Fibroblast of skin of left biceps (primary cell): ENCODE measurements at regions not wholly inside any gene's neighbourhood (a gene's known extent, or its start where the extent isn't known, plus 50 kb on each side); places are given as distances from the start of the nearest gene placed in this dataset.

ENCODE experiments used
- DNase-seq, 2 experiments: peaks; one replicate each; pipeline ENCODE4 v3.0.0-alpha.2; 2013; ENCODE audit warnings: low read depth in 2 of 2

DNA sequence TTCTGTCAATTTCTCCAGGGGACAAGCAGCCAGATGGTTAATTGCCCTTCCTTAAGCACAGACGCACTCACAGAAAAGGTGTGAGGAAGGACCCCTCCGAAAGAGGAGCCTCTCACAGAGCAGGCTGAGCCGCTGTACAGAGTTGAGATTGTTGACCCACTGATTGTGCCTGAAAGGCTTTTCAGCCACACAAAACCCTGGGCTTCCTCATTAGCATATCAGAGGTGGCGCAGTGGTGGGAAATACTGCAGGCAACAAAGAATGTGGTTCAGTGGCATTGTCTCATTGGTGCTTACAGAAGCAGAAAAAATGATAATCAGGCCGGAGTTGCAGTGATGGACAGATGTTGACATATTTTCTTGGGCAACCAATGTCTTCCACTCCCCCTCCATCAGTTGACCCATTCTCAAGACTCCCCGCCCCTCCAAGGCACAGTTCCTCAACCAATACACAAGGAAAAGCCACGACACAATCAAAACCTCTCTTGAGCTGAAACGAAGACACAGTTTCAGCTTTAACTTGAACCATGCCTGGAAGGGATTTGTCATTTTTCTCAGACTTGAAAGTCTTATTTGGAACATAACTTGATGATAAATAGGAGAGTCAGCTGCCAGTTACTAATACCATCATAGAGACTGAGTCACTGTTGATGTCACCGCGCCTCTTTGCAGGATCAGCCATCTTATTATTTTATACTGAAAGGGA is 53.1 kb downstream of the ATXN3L start:
- no peak for DNase-seq

DNA sequence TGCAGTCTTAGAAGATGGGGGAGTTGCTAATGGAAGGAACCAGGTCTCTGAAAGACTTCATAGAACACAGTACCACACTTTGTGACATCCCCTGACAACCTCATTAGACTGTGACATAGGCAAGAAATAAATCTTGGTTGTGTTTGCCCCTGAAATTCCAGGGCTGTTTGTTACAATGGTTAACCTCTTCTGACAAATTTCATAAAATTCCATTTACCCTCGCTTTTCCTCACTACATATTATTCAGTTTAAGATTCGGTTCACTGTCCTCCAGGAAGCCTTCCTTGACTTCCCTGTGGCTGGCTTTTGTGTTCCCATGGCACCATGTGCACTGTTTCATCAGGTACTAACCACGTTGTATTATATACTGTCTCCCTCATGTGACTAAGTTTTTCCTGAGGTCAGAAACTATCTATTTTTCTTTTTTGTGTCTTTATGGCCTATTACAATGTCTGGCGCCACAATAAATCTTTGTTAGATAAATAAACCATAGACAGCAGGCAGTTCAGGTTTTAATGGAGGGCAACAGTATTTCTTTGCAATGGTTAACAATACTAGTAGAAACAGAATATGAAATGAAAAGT is 54.2 kb downstream of the ATXN3L start:
- no peak for DNase-seq

DNA sequence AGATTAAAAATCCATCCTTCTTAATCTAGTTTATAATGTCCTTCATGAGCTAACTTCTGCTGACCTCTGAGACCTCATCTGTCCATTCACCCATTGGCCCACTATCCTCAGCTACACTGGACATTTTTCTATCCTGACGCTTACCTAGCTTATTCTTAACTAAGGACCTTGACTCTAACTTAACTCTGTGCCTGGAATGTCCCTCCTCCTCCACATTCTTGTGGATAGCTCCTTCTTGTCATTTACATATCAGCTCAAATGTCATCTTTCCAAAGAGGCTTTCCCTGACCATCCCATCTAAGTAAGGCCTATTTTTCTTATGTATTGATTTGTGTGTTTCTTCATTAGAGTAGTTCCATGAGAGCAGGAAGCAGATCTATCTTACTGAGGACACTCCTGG is 54.7 kb downstream of the ATXN3L start:
- DNase-seq = no peak

DNA sequence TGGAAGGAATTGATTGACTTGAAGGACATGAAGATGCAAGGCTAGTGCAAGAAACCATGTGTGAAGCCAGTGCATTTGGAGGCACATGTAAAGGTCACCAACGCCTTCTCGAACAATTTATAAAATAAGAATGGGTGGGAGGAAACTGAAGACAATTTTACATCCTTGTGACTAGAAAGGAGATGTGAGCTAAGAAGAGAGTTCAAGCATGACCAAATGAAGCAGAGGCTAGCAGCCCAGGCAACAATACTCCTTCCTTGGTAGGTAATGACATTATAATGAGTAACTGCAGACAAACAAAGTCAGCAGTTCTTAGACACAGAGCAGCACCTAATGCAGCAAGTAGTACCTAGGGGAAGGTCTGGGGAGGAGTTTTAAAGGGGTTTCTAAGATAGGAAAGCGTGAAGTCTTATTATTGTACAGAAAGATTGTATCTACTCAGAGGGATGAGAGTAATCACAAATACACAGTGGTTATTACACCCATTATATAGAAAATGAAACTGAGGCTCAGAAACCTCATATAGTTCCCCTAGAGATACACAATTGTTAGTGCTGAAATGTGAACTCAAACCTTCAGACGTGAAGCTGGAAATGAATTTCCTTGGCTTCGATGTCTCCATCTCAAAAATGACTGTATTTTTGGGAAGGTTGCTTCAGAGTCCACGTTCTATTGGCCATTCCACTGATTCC is 56.1 kb downstream of the ATXN3L start:
- no peak for DNase-seq

DNA sequence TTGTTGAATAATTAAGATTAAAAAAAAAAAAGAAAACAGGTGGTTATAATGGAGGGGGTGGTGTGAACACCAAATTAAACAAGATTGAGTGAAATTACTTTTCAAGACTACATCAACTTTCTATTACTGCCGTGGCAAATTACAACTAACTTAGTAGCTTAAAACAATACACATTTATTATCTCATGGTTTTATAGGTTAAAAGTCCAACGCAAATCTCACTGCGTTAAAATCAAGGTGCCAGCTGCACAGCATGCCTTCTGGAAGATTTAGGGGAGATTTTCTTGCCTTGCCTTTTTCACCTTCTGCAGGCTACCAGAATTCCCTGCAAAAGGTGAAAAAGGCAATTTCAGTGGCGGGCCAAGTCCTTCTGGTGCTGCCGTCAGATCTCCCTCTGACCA is 58.5 kb downstream of the ATXN3L start:
- no peak for DNase-seq

DNA sequence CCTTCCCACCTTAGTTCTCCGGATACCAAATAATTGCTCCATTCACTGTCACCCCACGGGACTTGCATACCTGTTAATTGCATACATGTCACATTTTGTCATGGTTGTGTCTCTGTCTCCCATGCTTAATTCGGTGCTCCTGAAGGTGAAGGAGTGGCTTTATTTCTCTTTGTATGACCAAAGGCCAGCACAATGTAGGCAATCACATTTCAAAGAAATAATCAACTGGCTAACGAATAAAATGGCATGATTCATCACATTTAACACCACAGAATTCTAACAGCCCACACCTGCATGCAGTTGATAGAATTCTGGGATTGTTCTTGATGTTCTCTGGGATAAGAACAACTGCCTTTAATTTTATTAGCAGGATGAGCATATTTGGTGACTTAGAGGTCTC is 59.3 kb downstream of the ATXN3L start:
- DNase-seq = no peak

DNA sequence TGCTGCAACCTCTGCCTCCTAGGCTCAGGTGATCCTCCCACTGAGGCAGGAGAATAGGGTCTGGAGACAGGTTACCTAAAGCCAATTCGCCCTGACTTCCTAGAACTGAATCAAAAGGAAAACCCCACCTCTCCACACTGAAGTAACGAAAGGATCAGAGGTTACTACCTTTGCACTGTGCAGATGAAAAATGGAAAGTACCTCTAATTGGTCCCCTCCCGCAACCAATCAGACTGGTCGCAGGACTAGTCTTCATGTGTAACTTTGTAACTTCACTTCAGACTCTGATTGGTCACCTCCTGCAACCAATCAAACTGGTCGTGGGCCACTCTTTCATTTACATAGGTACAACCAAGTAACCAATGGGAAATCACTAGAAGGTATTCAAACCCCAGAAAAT is 61.1 kb downstream of the ATXN3L start:
- no peak for DNase-seq

DNA sequence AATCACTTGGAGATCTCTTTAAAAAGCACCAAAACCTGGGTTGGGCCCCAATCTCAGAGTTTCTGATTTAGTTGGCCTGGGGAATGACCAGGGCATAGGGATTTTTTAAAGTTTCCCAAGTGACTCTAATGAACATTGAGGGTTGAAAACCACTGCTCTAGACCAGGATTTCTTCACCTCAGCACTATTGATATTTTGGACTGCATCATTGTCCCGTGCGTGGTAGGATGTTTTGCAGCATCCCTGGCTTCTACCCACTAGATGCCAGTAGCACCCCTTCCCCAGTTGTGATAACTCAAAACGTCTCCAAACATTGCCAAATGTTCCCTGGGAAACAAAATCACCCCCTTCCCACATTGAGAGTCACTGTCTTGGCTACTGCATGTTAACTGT is 61.8 kb downstream of the ATXN3L start:
- no peak for DNase-seq

DNA sequence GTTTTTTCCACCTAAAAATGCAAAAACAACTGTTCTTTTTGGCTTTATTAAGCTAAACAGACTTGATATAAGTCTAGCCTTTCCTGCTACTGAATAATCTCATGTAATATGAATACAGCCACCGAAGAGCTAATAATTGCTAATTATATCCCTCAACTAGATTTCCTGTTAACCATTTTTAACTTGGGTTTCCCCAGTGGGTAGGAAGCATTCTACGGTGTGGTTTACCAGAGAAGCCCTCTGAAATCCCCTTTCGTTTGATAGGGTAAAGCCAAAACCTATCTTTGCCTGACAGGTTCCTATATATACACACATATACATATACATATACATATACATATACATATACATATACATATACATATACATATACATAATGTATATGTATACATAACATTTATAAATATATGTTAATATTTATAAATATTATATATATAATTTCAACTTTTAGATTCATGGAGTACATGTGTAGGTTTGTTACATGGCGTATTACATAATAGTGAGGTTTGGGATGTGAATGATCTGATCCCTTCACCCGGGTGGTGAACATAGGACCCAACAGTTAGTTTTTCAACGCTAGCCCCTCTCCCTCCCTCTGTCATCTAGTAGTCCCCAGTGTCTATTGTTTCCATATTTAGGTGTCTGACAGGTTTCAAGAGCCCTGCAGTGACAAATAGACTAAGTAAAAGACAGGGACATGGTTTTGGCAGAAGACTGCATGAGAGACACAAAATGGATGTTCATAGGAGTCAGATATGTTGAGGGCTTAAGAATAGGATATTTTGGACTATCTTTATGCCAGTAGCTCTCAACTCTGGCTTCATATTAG is 62.4 kb downstream of the ATXN3L start:
- DNase-seq = no peak

DNA sequence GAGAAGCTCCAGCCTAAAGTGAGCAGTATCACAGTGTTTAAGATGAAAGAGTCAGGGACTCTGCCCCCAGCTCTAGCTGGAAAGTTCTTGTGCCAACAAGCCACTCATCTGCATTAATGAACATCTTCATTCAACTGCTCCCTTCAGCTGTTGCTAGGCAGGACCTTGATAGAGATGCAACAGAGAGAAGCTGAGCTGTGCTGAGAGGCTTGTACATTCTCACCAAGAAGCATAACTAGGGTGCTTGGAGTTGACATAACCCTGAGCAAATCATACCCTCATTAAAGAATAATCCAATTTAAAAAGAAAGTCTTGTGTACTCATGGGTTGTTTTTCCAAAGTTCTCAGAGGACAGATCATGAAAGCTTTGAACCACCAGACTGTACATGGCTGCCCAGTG is 63.2 kb downstream of the ATXN3L start:
- no peak for DNase-seq

DNA sequence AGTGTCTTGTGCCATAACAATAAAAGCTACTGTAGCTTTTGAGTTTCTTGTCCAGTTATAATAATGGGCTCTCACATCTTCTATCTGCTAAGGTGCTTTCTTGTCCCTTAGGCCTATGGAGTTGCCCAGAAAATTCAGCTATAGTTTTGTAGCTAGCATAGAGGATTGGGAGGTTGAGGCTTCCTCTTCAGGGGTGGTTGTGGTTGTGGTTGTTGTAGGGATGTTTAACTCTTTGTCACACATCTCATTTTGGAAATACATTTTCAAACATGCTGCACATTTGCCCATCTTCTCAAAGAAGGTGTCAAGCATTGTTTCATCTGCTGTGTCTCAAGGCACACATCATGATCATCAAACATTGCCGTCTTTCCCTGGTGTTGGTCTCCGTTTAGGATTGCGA is 65.0 kb downstream of the ATXN3L start:
- DNase-seq = no peak

DNA sequence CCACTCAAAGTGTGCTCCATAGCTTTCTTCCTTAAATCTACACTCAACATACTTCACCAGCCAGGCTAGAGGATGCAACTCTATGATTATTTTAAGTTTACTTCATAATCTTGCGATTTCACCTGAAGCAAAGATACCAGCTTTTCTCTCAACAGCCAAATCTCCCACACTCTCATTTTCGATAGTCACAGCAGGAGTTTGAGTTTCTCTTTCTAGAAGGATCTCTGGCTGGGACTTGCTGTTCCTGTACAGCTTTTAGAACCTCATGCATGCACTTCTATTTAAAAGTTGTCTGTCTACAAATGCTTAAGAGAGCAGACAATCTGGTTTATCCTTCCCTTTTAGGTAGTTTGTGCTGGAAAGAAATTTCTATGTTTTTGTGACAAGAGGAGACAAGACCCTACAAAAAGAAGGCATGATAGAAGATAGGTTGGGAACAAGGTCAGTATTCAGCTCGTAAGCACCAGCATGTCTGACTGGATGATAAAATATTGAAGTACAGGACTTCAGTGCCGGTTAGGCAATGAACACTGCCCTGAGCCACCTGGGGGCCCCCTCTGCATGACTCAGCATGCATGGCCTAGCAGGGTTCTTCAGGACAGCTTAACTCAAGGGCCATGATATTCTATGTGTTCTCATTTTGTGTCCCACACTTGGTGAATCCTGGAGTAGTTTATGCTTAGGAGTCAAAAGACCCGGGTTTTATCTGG is 65.6 kb downstream of the ATXN3L start:
- DNase-seq = no peak

DNA sequence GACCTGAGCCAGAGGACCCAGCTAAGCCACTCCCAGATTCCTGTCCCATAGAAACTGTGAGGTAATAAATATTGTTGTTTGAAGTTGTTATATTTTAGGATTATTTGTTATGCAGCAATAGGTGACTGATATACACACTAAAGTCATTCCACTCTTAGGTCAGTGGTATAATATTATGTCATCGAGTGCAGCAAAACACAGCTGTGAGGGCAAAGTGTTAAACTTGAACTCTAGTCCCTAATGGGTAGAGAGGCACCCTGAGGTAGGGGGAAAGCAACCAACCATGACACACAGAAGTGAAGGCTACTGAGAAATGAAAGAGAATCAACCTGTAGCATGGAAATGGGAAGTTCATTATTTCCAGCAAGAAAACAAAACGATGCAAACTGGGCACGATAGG is 66.6 kb downstream of the ATXN3L start:
- no peak for DNase-seq

DNA sequence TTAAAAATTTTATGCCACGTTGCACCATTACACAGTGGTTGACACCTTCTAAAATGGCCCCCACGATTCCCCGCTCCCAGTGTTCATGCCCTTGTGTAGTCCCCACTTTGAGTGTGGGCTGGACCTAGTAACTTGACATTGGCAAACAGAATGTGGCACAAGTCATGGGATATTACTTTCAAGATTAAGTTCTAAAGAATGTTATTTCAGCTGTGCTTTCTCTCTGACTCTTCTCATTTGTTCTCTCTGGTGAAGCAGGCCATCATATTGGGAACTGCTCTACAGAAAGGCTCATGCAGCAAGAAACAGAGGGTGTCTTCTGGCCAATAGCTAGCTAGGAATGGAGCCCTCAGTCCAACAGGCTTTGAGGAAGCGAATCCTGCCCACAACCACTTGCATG is 67.1 kb downstream of the ATXN3L start:
- DNase-seq = no peak

DNA sequence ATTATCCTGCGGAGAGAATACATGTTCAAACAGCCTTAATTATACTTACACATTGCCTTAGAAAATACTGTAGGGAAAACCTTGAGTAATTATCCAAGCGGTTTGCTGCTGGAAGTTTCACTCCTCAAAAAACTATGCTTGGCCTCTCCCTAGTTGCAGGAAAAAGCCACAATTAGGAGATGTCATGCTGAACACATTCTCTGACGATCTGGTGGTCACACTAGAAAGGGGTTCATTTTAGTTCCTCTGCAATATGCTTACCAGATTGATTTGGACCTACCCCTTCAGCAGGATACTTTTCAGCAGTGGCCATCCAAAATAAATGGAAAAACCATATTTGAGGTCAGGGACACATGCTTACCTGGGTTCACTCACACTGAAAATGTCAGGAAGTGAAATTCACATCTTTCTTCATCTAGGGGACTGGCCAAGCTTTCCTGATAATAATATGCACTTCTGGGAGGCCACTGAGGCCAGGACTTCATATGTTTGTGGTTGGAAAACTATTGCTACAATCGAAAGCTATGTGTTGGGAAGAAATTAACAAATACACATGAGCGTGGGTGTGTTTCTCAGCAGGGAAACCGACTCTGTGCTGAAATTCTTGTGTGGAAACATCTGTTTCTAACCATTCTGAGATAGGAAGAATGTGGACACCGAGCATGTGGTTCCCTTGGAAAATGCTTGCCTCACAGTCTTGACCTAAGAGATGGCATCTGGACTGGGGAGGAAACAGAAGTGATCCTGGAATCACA is 68.8 kb downstream of the ATXN3L start:
- DNase-seq = peak; percentile 91 to 95

DNA sequence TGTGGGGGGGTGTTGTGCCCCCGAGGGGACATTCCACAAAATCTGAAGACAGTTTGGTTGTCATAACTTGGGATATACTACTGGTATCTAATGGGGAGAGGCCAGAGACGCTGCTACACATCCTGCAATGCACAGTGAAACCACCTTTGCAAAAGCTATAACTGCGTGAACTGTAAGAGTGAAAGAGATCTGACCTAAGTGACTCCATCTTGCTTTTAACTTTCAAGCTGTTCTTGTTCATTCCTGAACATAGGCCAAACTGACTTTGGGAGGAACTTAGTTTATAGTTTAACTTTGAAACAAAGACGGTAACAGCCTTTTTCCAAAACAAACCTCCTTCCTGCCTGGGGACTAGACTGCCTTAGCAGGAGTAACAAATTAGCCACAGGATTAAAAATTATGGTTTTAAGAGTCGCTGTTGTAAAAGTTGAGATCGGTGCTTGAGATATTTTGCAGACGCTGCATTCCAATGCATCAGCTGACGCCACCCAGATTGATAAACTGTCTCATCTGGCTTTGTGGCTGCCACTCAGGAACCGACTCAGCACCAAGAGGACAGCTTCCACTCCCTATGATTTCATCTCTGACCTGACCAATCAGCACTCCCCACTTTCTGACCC is 70.9 kb downstream of the ATXN3L start:
- DNase-seq = peak; percentile 32 to 43

DNA sequence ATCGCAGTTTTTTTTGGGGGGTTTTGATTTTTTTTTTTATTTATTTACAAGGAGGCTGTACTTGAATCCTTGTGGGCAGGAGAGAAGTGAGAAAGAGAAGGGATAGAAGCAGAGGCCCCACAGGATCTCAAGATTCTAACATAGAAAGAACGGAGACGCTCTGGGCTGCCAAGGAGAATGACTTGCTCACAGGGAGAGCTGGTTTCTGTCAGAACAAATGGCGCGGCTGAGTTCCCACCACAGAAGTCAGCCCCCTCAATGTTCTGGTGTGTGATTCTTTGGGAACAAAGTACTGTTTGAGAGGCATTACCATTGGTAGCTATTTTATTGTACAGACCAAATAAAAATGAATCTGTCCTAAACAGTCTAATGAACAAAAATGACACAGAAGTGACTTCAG is 80.6 kb downstream of the ATXN3L start:
- no peak for DNase-seq

DNA sequence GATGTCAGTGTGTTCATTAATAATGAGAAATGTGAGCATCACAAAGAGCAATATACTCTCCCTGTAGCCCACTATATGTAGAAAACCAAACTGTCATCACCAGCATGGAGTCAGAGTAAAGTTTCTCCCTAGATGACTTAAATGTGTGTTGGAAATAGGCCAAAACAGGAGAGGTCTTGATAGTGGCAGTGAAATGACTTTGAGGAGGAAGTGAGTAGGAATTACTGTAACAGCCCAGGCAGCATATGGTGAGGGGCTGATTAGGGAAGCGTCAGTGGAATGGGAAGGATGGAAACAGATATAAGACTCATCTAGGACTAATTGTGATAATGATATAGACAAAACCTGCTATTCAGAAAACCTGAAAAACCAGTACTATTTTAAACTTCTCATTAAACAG is 83.9 kb downstream of the ATXN3L start:
- no peak for DNase-seq

DNA sequence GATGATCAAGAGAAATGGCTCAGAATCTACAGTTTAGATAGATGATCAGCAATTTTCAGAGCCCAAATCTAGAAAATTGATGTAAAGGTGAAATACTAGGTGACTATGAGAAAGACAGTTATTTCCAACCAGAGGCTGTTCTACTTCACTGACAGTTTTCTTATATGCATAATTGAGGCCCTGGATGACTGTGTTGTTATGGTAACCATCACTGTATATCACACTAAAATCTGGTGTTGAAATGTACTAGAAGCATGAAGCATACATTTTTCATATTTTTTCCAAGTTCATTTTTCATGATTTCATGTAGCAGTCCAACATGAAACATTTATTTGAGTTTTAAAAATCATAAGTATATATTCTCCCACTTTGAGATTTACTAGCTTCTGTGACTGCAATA is 87.4 kb downstream of the ATXN3L start:
- no peak for DNase-seq

DNA sequence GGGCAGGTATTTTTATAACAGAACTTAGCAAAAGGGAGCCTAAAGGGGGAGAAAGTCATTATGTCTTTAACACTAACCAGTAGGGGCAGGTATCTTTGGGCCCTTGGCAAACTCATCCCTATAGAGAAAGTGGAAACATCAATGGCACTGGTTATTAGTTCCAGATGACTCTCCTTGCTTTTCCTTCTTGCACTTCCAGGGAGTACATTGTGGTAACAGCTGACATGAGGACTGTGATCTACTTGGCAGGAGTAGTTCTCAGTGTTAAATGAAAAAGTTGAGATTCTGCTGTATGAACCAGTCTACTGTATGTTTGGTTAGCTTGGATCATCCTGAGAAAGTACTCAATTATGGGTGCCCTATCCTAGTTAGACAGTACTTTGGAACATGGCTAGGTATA is 93.6 kb downstream of the ATXN3L start:
- DNase-seq = no peak
